Ovary (tissue), 3 donors: ENCODE measurements at regions not wholly inside any gene's neighbourhood (a gene's known extent, or its start where the extent isn't known, plus 50 kb on each side); places are given as distances from the start of the nearest gene placed in this dataset.
"Not testable (repeated sequence)": the region's sequence is repeated elsewhere in the genome, so short reads cannot be mapped to it uniquely, and the experiment has no call there.

ENCODE experiments used
- POLR2A ChIP-seq: fragments of 450-650 bp; IDR thresholded peaks from one replicate; pipeline ENCODE4 v1.6.1; 2017; ENCODE audit warnings: antibody characterized with exemption, mild to moderate bottlenecking, moderate library complexity
- TF ChIP-seq, protein P1 (sequence below), 3 donors: fragments of 450-650 bp in 2 of 3; fragments of 200-600 bp in 1 of 3; IDR thresholded peaks; one replicate each; pipeline versions ENCODE4 v1.5.1 to v1.8.0; 2016 to 2022; ENCODE audit warnings: antibody characterized with exemption in 3 of 3, mild to moderate bottlenecking in 1 of 3
- donor health status: DM: no; HTN: no; CAD: no.

GRCh38 chr1:100600377-100600776 is 62.4 kb downstream of the GPR88 start:
- TF ChIP-seq, protein P1, sequence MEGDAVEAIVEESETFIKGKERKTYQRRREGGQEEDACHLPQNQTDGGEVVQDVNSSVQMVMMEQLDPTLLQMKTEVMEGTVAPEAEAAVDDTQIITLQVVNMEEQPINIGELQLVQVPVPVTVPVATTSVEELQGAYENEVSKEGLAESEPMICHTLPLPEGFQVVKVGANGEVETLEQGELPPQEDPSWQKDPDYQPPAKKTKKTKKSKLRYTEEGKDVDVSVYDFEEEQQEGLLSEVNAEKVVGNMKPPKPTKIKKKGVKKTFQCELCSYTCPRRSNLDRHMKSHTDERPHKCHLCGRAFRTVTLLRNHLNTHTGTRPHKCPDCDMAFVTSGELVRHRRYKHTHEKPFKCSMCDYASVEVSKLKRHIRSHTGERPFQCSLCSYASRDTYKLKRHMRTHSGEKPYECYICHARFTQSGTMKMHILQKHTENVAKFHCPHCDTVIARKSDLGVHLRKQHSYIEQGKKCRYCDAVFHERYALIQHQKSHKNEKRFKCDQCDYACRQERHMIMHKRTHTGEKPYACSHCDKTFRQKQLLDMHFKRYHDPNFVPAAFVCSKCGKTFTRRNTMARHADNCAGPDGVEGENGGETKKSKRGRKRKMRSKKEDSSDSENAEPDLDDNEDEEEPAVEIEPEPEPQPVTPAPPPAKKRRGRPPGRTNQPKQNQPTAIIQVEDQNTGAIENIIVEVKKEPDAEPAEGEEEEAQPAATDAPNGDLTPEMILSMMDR (IDR thresholded peaks at IDR 0.05) = not testable (repeated sequence)
- not testable (repeated sequence) for TF ChIP-seq POLR2A
